ENCODE measurements at regions not wholly inside any gene's neighbourhood (a gene's known extent, or its start where the extent isn't known, plus 50 kb on each side); places are given as distances from the start of the nearest gene placed in this dataset.

GRCh38 chr10:128735996-128736395 is 609.8 kb upstream of the MKI67 start (continued):
- TF ChIP-seq FOSL1 (tag; conservative IDR thresholded peaks at IDR 0.05) = no peak
- no peak for TF ChIP-seq SRSF9 (IDR thresholded peaks at IDR 0.05; ENCODE audit: borderline replicate concordance, low read depth, low read length)

- no peaks in the 10 kb centered on the region for H4K20me1 ChIP-seq (replicated peaks; ENCODE audit: control insufficient read depth, insufficient read depth, low read length)
- CTCF ChIA-PET (ENCODE audit: low intra/inter-chr PET ratio) = no interaction called here
- peaks cover 3 to 16% of the 10 kb centered on the region in 2 experiments; a peak in 3 of 5 replicates for H3K27me3 ChIP-seq (ENCODE audit: control insufficient read depth in 2 of 2, insufficient read depth in 2 of 2, low read length in 2 of 2)
- H3K4me1 ChIP-seq (replicated peaks in 1 of 2; ENCODE audit: control insufficient read depth in 2 of 2, insufficient read depth in 2 of 2, low read length in 2 of 2) = no peaks in the 10 kb centered on the region; a peak in 2 of 5 replicates
- H2AFZ ChIP-seq (ENCODE audit: low read depth, low read length) = no peak overlapping the region
- no peak overlapping the region for H3K4me3 ChIP-seq
- H3K9me1 ChIP-seq (ENCODE audit: control insufficient read depth, insufficient read depth, low read length) = no peaks in the 10 kb centered on the region
- no peaks in the 10 kb centered on the region for H3K9me3 ChIP-seq (replicated peaks; ENCODE audit: control insufficient read depth, insufficient read depth, low read depth, low read length)
- H3K36me3 ChIP-seq (ENCODE audit: control insufficient read depth, insufficient read depth, low read length) = no peaks in the 10 kb centered on the region
- TF ChIP-seq ARID3A (IDR thresholded peaks at IDR 0.05; ENCODE audit: borderline replicate concordance, low read depth, low read length) = no peak
- no peak for TF ChIP-seq ZKSCAN1 (IDR thresholded peaks at IDR 0.05; ENCODE audit: low read depth, low read length)
- TF ChIP-seq, protein P1, sequence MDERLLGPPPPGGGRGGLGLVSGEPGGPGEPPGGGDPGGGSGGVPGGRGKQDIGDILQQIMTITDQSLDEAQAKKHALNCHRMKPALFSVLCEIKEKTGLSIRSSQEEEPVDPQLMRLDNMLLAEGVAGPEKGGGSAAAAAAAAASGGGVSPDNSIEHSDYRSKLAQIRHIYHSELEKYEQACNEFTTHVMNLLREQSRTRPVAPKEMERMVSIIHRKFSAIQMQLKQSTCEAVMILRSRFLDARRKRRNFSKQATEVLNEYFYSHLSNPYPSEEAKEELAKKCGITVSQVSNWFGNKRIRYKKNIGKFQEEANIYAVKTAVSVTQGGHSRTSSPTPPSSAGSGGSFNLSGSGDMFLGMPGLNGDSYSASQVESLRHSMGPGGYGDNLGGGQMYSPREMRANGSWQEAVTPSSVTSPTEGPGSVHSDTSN (CRISPR knock-in tag; IDR thresholded peaks at IDR 0.05; ENCODE audit: low read depth) = no peak
- TF ChIP-seq, protein P1 (tag; conservative IDR thresholded peaks at IDR 0.05; ENCODE audit: low read depth) = no peak
- TF ChIP-seq MLLT1 (IDR thresholded peaks at IDR 0.05) = no peak
- TF ChIP-seq STAT5B (CRISPR knock-in tag; IDR thresholded peaks at IDR 0.05) = no peak
- no peak for TF ChIP-seq HNRNPUL1 (IDR thresholded peaks at IDR 0.05; ENCODE audit: low read length)
- TF ChIP-seq, protein P2, sequence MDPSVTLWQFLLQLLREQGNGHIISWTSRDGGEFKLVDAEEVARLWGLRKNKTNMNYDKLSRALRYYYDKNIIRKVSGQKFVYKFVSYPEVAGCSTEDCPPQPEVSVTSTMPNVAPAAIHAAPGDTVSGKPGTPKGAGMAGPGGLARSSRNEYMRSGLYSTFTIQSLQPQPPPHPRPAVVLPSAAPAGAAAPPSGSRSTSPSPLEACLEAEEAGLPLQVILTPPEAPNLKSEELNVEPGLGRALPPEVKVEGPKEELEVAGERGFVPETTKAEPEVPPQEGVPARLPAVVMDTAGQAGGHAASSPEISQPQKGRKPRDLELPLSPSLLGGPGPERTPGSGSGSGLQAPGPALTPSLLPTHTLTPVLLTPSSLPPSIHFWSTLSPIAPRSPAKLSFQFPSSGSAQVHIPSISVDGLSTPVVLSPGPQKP (CRISPR knock-in tag; IDR thresholded peaks at IDR 0.05) = no peak
- no peak for TF ChIP-seq KLF10 (CRISPR knock-in tag; IDR thresholded peaks at IDR 0.05)
- no peak for TF ChIP-seq ZSCAN32 (CRISPR knock-in tag; IDR thresholded peaks at IDR 0.05)
- ATAC-seq (no peak), FAIRE-seq (no peak), DNase-seq (ENCODE audit: extremely low read depth in 1 of 4, low spot score in 3 of 4) (no peak)
- in situ Hi-C loops (cut with MboI) = no loop called here
- no peak overlapping the region for H3K27ac ChIP-seq (ENCODE audit: extremely low read depth, low read depth, low read length)
- POLR2A ChIA-PET = no interaction called here
- H3K79me2 ChIP-seq (ENCODE audit: control insufficient read depth, insufficient read depth, low read length) = no peaks in the 10 kb centered on the region
- no peak overlapping the region for H3K9ac ChIP-seq (ENCODE audit: insufficient read depth in 1 of 2, low read depth in 2 of 2, low read length in 2 of 2)
- no TSS peak for BruUV-seq (replicated peaks)
- no peak overlapping the region for H3K4me2 ChIP-seq (ENCODE audit: insufficient read depth, low read length)
- intact Hi-C loops (cut with micrococcal nuclease) = loop anchor here (5.0 to 10.0 kb wide), 2 partner anchors 106 to 164 kb away; no protein-coding TSS in a partner anchor
- 21% methylated on average over 11 of the region's 11 CpGs for WGBS (ENCODE audit: insufficient coverage, low coverage, missing lambda C conversion rate)
Observed at GRCh38 chr10:128738386-128738915, 612.2 kb upstream of the MKI67 start.

Data from K562 (cell line).